Hepatocyte (in vitro differentiated cells): ENCODE measurements at regions not wholly inside any gene's neighbourhood (a gene's known extent, or its start where the extent isn't known, plus 50 kb on each side); places are given as distances from the start of the nearest gene placed in this dataset.

Source experiments
- DNase-seq: peaks from one replicate; pipeline ENCODE4 v3.0.0-alpha.2; 2016; ENCODE audit warnings: low spot score
- H2AFZ ChIP-seq: fragments of 200-600 bp; sonication (generic); 2 replicates; pipeline ENCODE4 v1.6.0; 2016; ENCODE audit warnings: antibody characterized with exemption, mild to moderate bottlenecking
- H3K27ac ChIP-seq: fragments of 200-600 bp; sonication (generic); 2 replicates; pipeline ENCODE4 v1.5.1; 2016; ENCODE audit warnings: mild to moderate bottlenecking
- H3K27me3 ChIP-seq: fragments of 200-600 bp; sonication (generic); 2 replicates; pipeline ENCODE4 v1.6.1; 2016
- H3K36me3 ChIP-seq: fragments of 200-600 bp; sonication (generic); replicated peaks from 2 replicates; pipeline ENCODE4 v1.5.1; 2016; ENCODE audit warnings: low read depth; ENCODE audit not compliant: insufficient read depth
- H3K4me1 ChIP-seq: fragments of 200-600 bp; sonication (generic); 2 replicates; pipeline ENCODE4 v1.5.1; 2016; ENCODE audit warnings: mild to moderate bottlenecking, moderate library complexity; ENCODE audit not compliant: insufficient read depth
- H3K4me2 ChIP-seq: fragments of 200-600 bp; sonication (generic); 2 replicates; pipeline ENCODE4 v1.6.0; 2016
- H3K4me3 ChIP-seq: fragments of 200-600 bp; sonication (generic); 2 replicates; pipeline ENCODE4 v1.5.1; 2016; ENCODE audit warnings: mild to moderate bottlenecking
- H3K79me2 ChIP-seq: fragments of 200-600 bp; sonication (generic); 2 replicates; pipeline ENCODE4 v1.6.0; 2017; ENCODE audit warnings: mild to moderate bottlenecking
- H3K9me2 ChIP-seq: fragments of 200-600 bp; sonication (generic); replicated peaks from 2 replicates; pipeline ENCODE4 v1.6.0; 2017; ENCODE audit warnings: mild to moderate bottlenecking; ENCODE audit not compliant: insufficient read depth
- H3K9me3 ChIP-seq: fragments of 200-600 bp; sonication (generic); 2 replicates; pipeline ENCODE4 v1.5.1; 2016; ENCODE audit warnings: low read depth, mild to moderate bottlenecking
- H4K20me1 ChIP-seq: fragments of 200-600 bp; sonication (generic); 2 replicates; pipeline ENCODE4 v1.6.0; 2016; ENCODE audit warnings: mild to moderate bottlenecking; ENCODE audit not compliant: insufficient read depth, poor library complexity, severe bottlenecking
- EZH2 ChIP-seq: fragments of 200-600 bp; sonication (generic); IDR thresholded peaks from 2 replicates; pipeline ENCODE4 v1.6.1; 2016; ENCODE audit warnings: antibody characterized with exemption, mild to moderate bottlenecking, borderline replicate concordance
- EZH2phosphoT487 ChIP-seq: fragments of 200-600 bp; sonication (generic); IDR thresholded peaks from one replicate; pipeline ENCODE4 v1.6.1; 2018; ENCODE audit warnings: antibody characterized with exemption, mild to moderate bottlenecking, low read depth, moderate library complexity; ENCODE audit not compliant: unreplicated experiment, severe bottlenecking
- WGBS: methylation state at CpG from one replicate; pipeline ENCODE4 v1.1.6; 2016; ENCODE audit warnings: low lambda C conversion rate; ENCODE audit errors: missing lambda C conversion rate; 5-methylcytosine and 5-hydroxymethylcytosine counted together
- TF ChIP-seq, protein P1 (sequence below): fragments of 200-600 bp; sonication (generic); IDR thresholded peaks from 2 replicates; pipeline ENCODE4 v1.5.1; 2016; ENCODE audit warnings: antibody characterized with exemption, mild to moderate bottlenecking; ENCODE audit not compliant: poor library complexity

DNA sequence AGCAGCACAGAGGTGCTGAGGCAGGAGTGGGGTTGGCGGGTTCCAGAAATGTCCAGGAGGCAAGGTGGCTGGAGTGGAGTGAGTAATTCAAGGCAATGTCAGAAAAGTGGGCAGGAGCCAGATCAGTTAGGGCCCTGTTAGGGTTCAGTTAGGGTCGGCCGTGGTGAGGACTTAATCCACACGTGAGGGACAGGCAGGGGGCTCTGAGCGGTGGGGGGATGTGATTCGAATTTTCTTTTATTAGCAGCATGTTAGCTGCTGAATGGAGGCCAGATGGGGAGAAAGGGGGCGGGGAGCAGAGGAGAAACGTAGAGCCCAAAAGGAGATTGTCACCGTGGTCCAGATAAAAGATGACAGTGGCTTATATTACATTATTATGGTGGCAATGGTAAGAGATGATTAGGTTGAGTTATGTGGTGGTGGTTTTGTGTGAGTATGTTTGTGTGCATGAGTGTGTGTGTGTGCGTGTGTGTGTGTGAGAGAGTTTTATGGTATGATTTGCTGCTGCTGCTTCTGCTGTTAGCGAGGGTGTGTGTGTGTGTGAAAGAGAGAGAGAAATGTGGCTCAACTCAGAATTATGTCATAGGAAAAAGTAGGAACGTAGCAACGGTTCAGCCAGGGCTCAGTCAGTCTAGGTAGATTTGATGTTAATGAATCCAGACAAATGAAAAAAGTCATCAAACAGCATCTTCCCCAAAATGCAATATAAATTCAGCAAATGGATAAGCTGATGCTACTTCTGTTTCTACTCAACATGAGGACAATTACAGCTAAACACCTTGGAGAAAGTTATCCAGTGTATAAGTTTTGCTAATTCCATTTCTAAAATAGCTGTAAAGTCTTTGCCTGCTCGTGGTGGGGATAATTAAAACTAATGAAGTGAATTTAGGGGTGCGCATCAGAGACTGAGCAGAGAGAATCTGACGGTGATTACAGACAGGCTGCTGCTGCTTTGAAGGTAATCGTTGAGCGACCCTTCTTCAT lies 390.6 kb downstream of the HAPSTR1 start:
- Histone ChIP-seq H3K27me3 (no peaks in the 10 kb centered on the region), H3K9me3 (no peaks in the 10 kb centered on the region), H3K36me3 (no peaks in the 10 kb centered on the region), H3K27ac (no peak overlapping the region), H3K9me2 (no peaks in the 10 kb centered on the region), H3K4me3 (no peak overlapping the region), H4K20me1 (no peaks in the 10 kb centered on the region), H3K79me2 (no peaks in the 10 kb centered on the region), H3K4me1 (no peaks in the 10 kb centered on the region), H2AFZ (no peak overlapping the region), H3K4me2 (no peak overlapping the region)
- TF ChIP-seq EZH2 (no peak), EZH2phosphoT487 (no peak)
- TF ChIP-seq, protein P1, sequence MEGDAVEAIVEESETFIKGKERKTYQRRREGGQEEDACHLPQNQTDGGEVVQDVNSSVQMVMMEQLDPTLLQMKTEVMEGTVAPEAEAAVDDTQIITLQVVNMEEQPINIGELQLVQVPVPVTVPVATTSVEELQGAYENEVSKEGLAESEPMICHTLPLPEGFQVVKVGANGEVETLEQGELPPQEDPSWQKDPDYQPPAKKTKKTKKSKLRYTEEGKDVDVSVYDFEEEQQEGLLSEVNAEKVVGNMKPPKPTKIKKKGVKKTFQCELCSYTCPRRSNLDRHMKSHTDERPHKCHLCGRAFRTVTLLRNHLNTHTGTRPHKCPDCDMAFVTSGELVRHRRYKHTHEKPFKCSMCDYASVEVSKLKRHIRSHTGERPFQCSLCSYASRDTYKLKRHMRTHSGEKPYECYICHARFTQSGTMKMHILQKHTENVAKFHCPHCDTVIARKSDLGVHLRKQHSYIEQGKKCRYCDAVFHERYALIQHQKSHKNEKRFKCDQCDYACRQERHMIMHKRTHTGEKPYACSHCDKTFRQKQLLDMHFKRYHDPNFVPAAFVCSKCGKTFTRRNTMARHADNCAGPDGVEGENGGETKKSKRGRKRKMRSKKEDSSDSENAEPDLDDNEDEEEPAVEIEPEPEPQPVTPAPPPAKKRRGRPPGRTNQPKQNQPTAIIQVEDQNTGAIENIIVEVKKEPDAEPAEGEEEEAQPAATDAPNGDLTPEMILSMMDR = no peak
- WGBS = 67% methylated on average over 18 of the region's 18 CpGs
- DNase-seq = no peak

DNA sequence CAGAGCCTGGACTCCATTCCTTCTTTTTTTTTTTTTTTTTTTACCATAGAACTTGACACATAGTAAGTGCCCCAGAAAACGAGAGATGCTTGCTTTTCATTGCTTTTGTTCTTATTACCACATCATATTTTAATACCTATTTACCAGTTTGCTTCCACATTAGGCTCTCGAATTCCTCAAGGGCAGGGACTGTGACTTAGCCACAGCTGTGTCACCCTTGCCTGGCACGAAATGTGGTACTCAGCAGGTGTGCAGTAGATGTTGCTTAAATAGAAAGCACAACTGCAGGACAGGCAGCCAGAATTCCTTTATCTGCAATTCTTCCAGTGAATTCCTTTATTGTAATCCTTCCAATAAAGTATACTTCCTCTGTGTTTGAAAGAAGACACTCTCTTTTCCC lies 393.0 kb downstream of the HAPSTR1 start:
- Histone ChIP-seq H3K4me3 (no peak overlapping the region), H2AFZ (no peak overlapping the region), H3K27me3 (no peaks in the 10 kb centered on the region), H3K4me1 (no peaks in the 10 kb centered on the region), H4K20me1 (no peaks in the 10 kb centered on the region), H3K9me2 (no peaks in the 10 kb centered on the region), H3K36me3 (no peaks in the 10 kb centered on the region), H3K27ac (no peak overlapping the region), H3K79me2 (no peaks in the 10 kb centered on the region), H3K9me3 (no peaks in the 10 kb centered on the region), H3K4me2 (no peak overlapping the region)
- no peak for DNase-seq
- WGBS = 84% methylated on average over 3 of the region's 3 CpGs
- TF ChIP-seq EZH2 (no peak), EZH2phosphoT487 (no peak)
- TF ChIP-seq, protein P1 = no peak

DNA sequence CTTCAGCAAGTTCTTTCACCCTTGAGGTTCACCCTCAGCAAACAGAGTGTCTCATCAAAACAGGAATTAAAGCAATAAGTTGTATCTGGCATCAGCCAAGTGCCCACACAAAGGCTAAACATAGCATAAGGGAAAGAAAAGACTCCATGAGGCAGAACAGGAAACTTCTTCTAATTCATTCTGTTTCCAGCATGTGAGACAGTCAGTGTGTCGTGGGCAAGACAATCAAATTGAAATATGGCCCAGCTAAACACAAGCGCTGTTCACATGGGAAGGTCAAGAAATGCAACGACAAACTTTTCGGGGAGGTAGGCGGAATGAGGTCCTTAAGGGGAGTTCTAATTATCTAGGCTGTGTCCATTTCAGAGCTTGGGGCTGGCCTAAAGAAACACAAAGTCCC lies 393.4 kb downstream of the HAPSTR1 start:
- Histone ChIP-seq H3K36me3 (no peaks in the 10 kb centered on the region), H3K9me3 (no peaks in the 10 kb centered on the region), H3K4me3 (no peak overlapping the region), H3K27me3 (no peaks in the 10 kb centered on the region), H3K4me1 (no peaks in the 10 kb centered on the region), H3K79me2 (no peaks in the 10 kb centered on the region), H4K20me1 (no peaks in the 10 kb centered on the region), H3K27ac (no peak overlapping the region), H3K9me2 (no peaks in the 10 kb centered on the region), H3K4me2 (no peak overlapping the region), H2AFZ (no peak overlapping the region)
- WGBS = 91% methylated on average over 5 of the region's 5 CpGs
- no peak for DNase-seq
- no peak for TF ChIP-seq EZH2phosphoT487
- TF ChIP-seq EZH2 = no peak
- TF ChIP-seq, protein P1 = no peak
